Gastroesophageal sphincter (tissue), 4 donors: ENCODE measurements at regions not wholly inside any gene's neighbourhood (a gene's known extent, or its start where the extent isn't known, plus 50 kb on each side); places are given as distances from the start of the nearest gene placed in this dataset.
"Not testable (repeated sequence)": the region's sequence is repeated elsewhere in the genome, so short reads cannot be mapped to it uniquely, and the experiment has no call there.

Experiments
- ATAC-seq: fragments of 150-250 bp; one replicate; pipeline ENCODE4 v1.9.1; 2016; ENCODE audit warnings: mild to moderate bottlenecking, moderate library complexity
- H3K27ac ChIP-seq, 4 donors: fragments of 200-600 bp; sonication (generic) in 3 of 4; 1 replicate in 3 of 4; 2 replicates in 1 of 4; pipeline ENCODE4 v1.5.1; 2016 to 2019
- H3K27me3 ChIP-seq: fragments of 200-600 bp; sonication (generic); one replicate; pipeline ENCODE4 v1.5.1; 2019
- H3K36me3 ChIP-seq, 2 donors: fragments of 200-600 bp; sonication (generic); one replicate each; pipeline ENCODE4 v1.5.1; 2019; ENCODE audit warnings: control low read depth in 1 of 2
- H3K4me1 ChIP-seq, 3 donors: fragments of 200-600 bp; sonication (generic); 1 replicate in 2 of 3; 2 replicates in 1 of 3; pipeline ENCODE4 v1.5.1; 2016 to 2019; ENCODE audit warnings: control low read depth in 2 of 3
- H3K4me3 ChIP-seq, 2 donors: fragments of 200-600 bp; sonication (generic); one replicate each; pipeline ENCODE4 v1.5.1; 2019; ENCODE audit warnings: mild to moderate bottlenecking in 1 of 2, moderate library complexity in 1 of 2
- H3K9me3 ChIP-seq, 3 donors: fragments of 200-600 bp; sonication (generic); one replicate each; pipeline ENCODE4 v1.5.1; 2017 to 2019; ENCODE audit warnings: control low read depth in 2 of 3
- CTCF ChIP-seq, 4 experiments: fragments of 200-600 bp in 2 of 4; fragments of 450-650 bp in 2 of 4; sonication (generic) in 1 of 4; IDR thresholded peaks; one replicate each; pipeline ENCODE4 v1.5.1; 2017 to 2019; ENCODE audit warnings: antibody characterized with exemption in 4 of 4, mild to moderate bottlenecking in 2 of 4, moderate library complexity in 2 of 4
- EP300 ChIP-seq: sonication (generic); formaldehyde crosslinking; IDR thresholded peaks from one replicate; pipeline ENCODE4 v1.6.1; 2017; ENCODE audit warnings: antibody characterized with exemption, mild to moderate bottlenecking
- POLR2A ChIP-seq, 2 donors: fragments of 450-650 bp; IDR thresholded peaks; one replicate each; pipeline ENCODE4 v1.6.1; 2017; ENCODE audit warnings: antibody characterized with exemption in 2 of 2, mild to moderate bottlenecking in 2 of 2, moderate library complexity in 1 of 2
- POLR2AphosphoS5 ChIP-seq: sonication (generic); formaldehyde crosslinking; IDR thresholded peaks from one replicate; pipeline ENCODE4 v1.6.1; 2017; ENCODE audit warnings: antibody characterized with exemption
- WGBS, 2 donors: methylation state at CpG; one replicate each; pipeline ENCODE4 v1.1.5; 2018; ENCODE audit warnings: low coverage in 1 of 2; 5-methylcytosine and 5-hydroxymethylcytosine counted together

- no peaks in the 10 kb centered on the region for H3K27me3 ChIP-seq
- WGBS, 2 donors: no CpG with 5 or more reads among the region's 7 CpGs
- H3K27ac ChIP-seq: no peak overlapping the region
- no peaks in the 10 kb centered on the region for H3K36me3 ChIP-seq
- no peak for TF ChIP-seq EP300
- TF ChIP-seq POLR2AphosphoS5: no peak
- TF ChIP-seq POLR2A (IDR thresholded peaks at IDR 0.05): no peak
- TF ChIP-seq CTCF (IDR thresholded peaks at IDR 0.05): no peak
- H3K4me1 ChIP-seq: no peaks in the 10 kb centered on the region
- H3K4me3 ChIP-seq: no peak overlapping the region
- no peak for ATAC-seq
- H3K9me3 ChIP-seq: no peaks in the 10 kb centered on the region
These were observed 674.5 kb downstream of the SH3BGRL start for GRCh38 chrX:81876437-81876836.

- no peak for ATAC-seq
- TF ChIP-seq POLR2A (IDR thresholded peaks at IDR 0.05): no peak
- TF ChIP-seq CTCF (IDR thresholded peaks at IDR 0.05): no peak
- no peak for TF ChIP-seq POLR2AphosphoS5
- no peak for TF ChIP-seq EP300
- Histone ChIP-seq H3K4me3 (no peak overlapping the region), H3K9me3 (no peaks in the 10 kb centered on the region), H3K4me1 (no peaks in the 10 kb centered on the region), H3K27ac (no peak overlapping the region), H3K27me3 (no peaks in the 10 kb centered on the region), H3K36me3 (no peaks in the 10 kb centered on the region)
- 17 to 50% methylated on average over 1 of the region's 1 CpG for WGBS, 2 donors
These were observed 688.6 kb downstream of the SH3BGRL start for GRCh38 chrX:81890521-81890920.

- TF ChIP-seq CTCF (IDR thresholded peaks at IDR 0.05) (no peak), POLR2AphosphoS5 (no peak), EP300 (no peak), POLR2A (IDR thresholded peaks at IDR 0.05) (no peak)
- H3K9me3 ChIP-seq: no peaks in the 10 kb centered on the region
- H3K4me3 ChIP-seq: no peak overlapping the region
- H3K4me1 ChIP-seq: no peaks in the 10 kb centered on the region
- no peaks in the 10 kb centered on the region for H3K36me3 ChIP-seq
- no peak for ATAC-seq
- H3K27ac ChIP-seq: no peak overlapping the region
- no peaks in the 10 kb centered on the region for H3K27me3 ChIP-seq
These were observed 698.6 kb downstream of the SH3BGRL start for GRCh38 chrX:81900522-81900921.

- no peak for TF ChIP-seq POLR2A (IDR thresholded peaks at IDR 0.05)
- no peak for TF ChIP-seq EP300
- no peak for TF ChIP-seq CTCF (IDR thresholded peaks at IDR 0.05)
- TF ChIP-seq POLR2AphosphoS5: no peak
- Histone ChIP-seq H3K9me3 (no peaks in the 10 kb centered on the region), H3K27ac (no peak overlapping the region), H3K27me3 (no peaks in the 10 kb centered on the region), H3K36me3 (no peaks in the 10 kb centered on the region), H3K4me3 (no peak overlapping the region), H3K4me1 (no peaks in the 10 kb centered on the region)
- WGBS, 2 donors: no CpG with 5 or more reads among the region's 2 CpGs
- ATAC-seq: no peak
These were observed 723.9 kb downstream of the SH3BGRL start for GRCh38 chrX:81925812-81926211.

GRCh38 chrX:81945911-81946310 is 744.0 kb downstream of the SH3BGRL start:
- H3K4me1 ChIP-seq, H3K36me3 ChIP-seq, ATAC-seq, H3K4me3 ChIP-seq, H3K9me3 ChIP-seq, H3K27ac ChIP-seq, H3K27me3 ChIP-seq: not testable (repeated sequence)
- WGBS, 2 donors: 93 to 100% methylated on average over 1 to 4 of the region's 5 CpGs

- no peak for TF ChIP-seq CTCF (IDR thresholded peaks at IDR 0.05)
- WGBS, 2 donors: 69 to 91% methylated on average over 14 to 15 of the region's 15 CpGs
- H3K27me3 ChIP-seq: no peaks in the 10 kb centered on the region
- no peak for ATAC-seq
- H3K27ac ChIP-seq: no peak overlapping the region
- H3K4me1 ChIP-seq: no peaks in the 10 kb centered on the region
- no peak overlapping the region for H3K4me3 ChIP-seq
- H3K9me3 ChIP-seq: no peaks in the 10 kb centered on the region
- no peaks in the 10 kb centered on the region for H3K36me3 ChIP-seq
These were observed 755.4 kb downstream of the SH3BGRL start for GRCh38 chrX:81957318-81957717.
